Ecto neural progenitor cell (in vitro differentiated cells): ENCODE measurements at regions not wholly inside any gene's neighbourhood (a gene's known extent, or its start where the extent isn't known, plus 50 kb on each side); places are given as distances from the start of the nearest gene placed in this dataset.

ENCODE experiments used
- DNase-seq: peaks from one replicate; pipeline ENCODE4 v3.0.0-alpha.2; 2018; ENCODE audit warnings: low spot score

DNA sequence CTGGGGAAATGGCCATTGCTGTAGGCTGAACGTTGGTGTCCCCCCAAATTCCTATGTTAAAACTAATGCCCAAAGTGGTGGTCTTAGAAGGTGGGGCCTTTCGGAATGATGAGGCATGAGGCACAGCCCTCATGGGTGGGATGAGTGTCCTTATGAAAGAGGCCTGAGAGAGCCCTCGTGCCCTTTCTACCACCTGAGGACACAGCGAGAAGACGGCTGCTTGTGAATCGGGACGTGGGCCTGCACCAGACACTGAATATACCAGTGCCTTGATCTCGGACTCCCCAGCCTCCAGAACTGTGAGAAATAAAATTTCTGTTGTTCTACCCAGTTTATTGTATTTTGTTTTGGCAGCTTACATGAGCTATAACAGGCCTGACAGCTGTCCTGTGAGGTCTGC lies 162.9 kb upstream of the B3GAT1 start:
- peak; percentile 31 for DNase-seq

DNA sequence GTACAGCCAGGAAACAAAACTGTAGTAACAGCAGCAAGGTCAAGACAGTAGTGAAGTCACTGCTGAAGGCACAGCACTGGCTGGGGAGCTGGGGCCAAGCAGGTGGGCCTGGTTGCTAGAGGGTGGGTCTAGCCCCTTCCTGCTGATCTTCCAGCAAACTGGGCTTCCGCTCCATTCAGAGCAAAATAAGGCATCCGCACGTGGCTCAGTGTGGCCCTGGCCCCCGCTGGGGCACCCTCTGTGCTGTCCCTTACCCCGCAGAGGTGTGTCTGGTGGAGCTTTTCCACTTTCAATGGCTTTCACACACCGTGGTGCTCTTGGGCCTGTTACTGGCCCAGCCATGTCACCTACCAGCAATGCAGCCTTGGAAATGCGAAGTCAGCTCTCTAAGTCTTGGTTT lies 162.4 kb upstream of the B3GAT1 start:
- peak; percentile 20 for DNase-seq

DNA sequence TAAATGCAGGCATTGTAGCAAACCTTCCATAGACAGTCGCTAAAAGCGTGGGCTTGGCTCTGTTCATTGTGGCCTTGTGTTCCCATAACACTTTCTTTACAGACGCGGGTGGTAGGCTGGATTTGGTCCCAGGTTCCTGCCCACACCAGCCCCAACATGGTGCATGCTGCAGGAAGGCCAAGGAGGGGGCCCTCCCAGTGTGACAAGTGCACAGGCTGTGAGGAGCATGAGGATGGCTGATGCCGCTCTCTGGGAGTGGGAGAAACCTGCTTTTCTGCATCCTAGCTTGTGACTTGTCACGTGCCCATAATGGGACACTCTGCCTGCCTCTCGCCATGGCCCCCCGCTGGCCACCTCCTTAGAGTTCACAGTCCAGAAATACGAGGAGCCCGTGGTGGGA lies 161.8 kb upstream of the B3GAT1 start:
- peak; percentile 36 for DNase-seq

DNA sequence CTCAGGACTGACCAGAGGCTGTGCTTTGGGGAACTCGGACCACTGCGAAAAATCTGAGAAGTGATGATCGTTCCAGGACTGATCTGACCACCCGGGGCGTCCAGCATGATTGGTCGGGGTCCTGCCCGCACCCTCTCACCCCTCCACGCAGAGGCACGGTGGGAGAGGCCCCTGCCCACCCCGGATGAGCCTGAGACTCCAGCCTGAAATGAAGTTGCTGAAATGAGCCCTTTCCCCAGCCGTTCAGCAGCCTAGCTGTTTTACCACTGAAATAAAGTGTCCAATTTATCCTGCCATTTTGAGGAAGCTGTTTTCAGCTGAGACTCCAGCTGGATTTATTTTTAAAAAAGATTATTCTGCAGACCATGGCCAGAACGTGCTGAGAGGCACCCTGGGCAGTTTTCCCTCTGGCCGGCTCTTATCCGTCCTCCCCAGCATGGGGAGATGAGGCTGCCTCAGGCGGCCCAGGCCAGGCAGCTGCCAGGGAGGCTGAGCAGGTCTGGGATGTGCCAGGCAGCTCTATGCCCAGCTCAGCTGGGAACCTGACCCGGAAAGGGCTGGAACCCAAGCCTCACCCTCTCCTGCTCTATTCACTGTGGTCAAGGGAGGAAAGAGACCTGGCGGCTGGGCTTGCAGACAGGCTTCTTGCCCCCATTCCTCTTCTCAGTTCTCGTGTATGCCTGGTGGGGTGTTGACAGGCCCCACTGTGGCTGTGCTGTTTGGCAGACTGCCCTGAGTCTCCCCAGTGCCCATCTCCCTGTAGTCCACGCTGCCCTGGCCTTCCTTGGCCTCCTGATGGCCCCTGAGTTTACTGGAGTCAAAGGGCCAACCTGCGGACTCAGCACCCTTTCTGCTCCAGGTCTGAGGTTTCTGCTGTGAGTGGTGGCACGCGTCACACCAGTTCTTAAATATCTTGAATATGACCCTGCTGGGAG lies 161.0 kb upstream of the B3GAT1 start:
- peak; percentile 39 for DNase-seq

DNA sequence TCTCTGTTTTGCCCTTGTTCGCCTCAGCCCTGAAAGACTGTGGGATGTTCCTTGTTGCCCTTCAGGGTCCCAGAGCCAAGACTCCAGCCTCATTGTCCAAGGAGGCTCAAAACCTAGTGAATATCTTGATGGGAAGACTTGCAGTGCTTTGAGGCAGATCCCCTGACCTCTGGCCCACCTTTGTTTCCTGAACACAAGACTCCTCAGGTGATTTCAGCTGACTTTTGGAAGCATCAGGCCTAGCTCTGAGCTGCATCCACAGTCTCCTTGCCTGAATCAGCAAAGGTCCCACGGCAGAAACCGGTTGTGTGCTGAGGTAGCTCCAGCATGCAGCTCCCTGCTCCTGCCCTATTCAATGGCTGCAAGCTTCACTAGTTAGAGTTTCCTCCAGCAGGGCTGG lies 159.3 kb upstream of the B3GAT1 start:
- peak; percentile 38 for DNase-seq

DNA sequence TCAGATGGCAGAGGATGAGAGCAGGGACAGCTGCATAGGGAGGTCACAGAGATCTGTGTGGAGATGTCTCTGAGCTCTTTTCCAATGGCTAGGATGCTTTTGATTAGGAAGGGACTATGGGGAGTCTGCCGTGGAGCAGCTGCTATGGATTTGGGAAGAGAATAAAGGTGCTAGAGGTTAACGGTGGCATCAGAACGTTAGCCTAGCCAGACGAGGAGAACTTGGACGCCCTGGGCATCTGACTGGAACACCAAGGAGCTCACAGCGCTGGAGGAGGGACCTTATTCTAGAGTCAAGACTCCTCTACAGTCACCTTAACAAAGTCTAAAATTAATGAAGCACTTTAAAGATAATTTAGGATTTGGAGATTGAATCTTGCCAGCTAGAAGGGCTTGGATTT lies 157.2 kb upstream of the B3GAT1 start:
- DNase-seq, result no peak

DNA sequence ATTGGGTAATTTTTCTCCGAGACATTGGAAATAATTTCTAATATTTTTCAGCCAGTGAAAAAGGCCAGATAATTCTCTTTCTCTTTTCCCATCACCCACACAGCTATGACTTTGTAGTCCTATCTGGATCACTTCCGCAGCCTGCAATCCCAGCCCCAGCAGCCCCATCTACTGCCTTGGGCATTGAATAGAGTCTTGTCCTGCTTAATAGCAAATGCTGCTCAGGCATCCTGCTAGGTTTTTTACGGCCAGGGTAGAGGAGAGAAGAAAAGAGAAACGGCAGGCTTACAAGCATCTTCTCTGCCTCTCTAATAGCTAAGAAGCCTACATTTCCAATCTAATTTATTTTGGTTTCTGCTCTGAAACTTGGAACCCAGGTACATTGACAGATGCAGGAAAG lies 154.3 kb upstream of the B3GAT1 start:
- DNase-seq, result peak; percentile 29

DNA sequence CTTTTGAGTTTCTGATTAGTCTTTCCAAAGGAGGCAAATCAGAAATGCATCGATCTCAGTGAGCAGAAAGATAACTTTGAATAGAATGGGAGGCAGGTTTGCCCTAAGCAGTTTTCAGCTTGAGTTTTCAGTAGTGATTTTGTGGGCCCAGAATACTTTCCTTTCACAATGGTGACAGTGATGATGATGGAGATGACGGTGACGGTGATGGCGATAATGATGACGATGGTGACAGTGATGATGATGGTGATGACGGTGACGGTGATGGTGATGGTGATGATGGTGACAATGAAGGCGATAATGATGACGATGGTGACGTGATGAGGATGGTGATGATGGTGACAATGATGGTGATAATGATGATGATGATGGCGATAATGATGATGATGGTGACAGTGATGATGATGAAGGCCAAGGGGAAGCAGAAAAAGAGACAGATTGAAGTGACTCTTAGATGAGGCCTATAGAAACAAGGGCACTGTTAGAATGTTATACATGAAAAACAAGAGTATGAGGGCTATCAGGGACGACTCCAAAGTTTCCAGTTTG lies 153.4 kb upstream of the B3GAT1 start:
- peak; percentile 48 for DNase-seq

DNA sequence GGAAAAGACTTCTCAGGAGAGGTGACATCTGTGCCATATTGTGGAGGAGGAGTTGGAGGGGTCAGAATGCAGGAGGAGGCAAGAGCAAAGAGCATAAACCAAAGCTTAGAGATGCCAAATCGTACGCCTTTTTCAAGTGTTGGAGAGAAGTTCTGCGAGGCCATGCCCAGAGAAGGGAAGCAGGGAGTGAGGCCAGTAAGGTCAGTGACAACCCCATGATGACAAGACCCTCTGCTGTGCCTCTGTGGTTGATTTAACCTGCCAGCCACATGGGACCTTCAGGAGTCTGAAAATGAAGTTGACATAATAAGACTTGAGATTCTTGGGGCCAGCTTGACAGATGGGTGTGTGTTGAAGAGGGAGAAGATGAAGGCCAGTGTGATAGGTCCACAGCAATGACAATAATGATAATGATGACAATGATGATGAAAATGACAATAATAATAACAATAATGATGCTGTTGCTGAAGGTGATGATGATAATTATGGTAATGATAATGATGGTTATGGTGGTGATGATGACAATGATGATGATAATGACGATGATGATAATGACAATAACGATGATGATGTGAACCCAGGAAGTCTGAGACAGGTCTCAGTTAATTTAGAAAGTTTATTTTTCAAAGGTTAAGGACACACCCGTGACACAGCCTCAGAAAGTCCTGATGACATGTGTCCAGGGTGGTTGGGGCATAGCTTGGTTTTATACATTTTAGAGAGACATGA lies 152.6 kb upstream of the B3GAT1 start:
- no peak for DNase-seq

DNA sequence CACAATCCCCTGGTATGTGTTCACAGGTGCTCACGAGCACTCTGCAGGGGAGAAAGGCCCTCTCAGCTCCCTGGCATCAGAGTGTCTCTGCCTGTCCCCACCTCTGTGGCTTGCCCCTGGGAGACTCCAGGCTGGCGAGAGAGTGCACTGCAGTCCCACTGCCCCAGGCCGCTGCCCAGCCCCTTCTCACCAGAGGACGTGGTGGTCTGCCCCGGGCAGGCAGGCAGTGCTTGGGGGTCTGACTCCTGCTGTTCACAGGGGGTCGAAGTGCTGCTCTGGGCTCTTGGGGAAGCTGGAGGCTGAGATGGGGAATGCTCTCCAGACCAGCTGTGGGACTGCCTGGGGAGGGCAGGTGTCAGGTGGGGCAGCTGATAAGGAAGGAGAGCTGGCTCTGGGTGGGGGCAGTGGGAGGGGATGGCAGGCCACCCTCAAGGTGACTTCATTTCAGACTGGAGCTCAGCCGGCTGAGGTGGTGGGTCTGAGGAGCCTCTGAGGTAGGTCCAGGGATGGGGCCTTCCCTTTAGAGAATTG lies 151.0 kb upstream of the B3GAT1 start:
- DNase-seq, result peak; percentile 36

DNA sequence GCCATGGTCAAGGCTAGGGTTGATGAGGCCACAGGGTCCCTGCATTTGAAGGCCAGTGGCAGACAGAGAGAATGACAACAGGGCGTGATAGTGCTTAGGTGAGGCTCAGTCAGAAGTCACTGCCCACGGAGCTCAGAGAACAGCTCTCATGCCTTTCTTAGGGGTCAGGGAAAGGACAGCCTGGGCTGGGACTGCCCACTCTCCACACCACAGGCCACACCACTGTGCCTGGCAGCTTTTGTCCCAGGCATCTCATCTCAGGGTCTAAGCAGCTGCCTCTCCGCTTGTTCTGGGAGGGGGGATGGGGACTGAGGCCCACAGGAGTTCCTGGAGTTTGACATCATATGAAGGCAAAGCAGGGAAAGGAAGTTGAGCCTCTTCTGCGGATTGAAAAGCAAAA lies 150.2 kb upstream of the B3GAT1 start:
- peak; percentile 32 for DNase-seq

DNA sequence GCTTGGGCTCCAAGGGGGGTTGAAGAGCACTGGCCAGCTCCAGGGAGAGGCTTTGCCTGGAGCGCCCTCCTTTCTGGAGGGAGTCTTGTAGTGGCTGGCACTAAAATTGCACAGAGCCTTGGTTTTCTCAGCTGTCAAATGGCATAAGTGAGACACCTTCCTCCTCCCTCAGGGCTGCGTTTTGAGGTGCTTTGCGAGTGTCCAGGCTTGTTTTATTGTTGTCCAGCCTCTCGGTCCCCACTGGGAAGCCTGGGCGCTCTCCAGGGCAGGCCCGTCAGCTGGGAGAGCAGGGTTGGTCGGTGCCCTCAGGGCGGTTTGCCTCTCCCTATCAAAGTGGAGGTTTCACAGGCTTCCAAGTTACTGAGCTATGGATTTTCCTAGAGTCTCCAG lies 149.3 kb upstream of the B3GAT1 start:
- peak; percentile 42 for DNase-seq

DNA sequence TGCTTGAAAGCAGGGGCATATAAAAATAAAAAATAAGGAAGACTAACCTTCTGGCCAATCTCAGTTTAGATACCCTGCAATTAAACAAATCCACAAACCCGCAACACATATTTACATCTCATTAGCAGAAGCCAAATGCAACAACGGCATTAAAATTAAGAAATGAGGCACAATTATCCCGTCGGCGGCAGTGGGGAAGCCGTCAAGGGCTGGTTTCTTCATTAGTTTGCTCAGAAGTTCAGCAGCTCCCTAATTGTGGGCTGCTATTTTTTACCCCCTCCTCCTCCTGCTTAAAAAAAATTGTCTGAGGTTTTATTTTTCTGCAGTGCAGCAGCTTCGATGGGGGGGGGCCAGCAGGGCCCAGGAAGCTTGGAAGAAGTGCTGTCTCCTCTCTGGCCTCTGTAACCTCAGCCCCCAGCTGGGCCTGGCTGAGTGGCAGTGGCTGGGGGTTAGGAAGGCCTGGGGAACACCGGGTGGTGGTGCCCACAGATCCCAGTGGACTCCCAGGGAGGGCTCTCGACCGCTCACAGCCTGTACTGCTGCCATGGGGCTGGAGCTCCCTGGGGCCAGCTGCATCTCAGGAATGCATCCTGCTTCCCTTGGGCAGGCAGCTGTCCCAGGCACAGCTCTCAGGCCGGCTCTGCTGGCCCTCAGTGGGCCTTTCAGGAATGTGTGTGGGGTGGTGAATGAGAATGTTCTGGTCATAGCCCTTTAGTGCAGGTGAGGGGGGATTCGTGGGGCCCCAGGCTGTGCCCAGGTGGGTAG lies 148.7 kb upstream of the B3GAT1 start:
- DNase-seq, result peak; percentile 59

DNA sequence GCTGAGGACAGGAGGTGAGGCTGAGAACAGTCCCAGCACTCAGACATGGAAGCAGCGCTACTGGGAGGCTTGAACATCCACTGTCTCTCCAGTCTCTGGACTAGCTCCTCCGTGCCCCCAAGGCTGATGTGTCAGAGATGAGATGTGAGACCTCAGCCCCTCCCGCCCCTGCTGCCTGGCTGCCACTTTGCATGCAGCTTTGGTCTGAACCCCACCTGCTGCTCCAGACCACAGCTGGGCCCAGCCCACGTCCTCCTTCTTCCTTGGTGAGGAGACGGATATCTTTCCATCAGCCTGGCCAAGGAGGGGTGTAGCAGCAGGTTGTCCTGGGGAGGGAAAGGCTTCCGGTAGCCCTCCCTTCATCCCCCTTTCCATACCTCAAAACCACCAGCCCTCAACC lies 148.0 kb upstream of the B3GAT1 start:
- peak; percentile 48 for DNase-seq

DNA sequence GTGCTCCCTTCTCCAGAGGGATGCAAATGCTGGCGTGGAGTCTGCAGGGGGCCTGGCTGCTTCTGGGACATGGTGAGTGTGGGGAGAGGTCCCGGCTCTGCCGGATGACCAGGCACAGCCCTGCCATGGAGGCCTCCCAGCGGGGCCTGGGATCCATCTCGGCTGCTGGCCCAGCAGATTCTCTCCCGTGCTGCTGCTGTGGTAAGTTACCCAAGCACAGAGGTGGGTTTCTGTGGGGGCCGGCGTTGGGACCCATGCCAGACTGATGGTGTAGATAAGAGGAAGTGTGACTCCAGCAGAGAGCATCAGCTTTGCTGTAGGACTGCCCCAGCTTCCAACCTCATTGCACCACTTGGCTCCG lies 147.5 kb upstream of the B3GAT1 start:
- DNase-seq, result no peak

DNA sequence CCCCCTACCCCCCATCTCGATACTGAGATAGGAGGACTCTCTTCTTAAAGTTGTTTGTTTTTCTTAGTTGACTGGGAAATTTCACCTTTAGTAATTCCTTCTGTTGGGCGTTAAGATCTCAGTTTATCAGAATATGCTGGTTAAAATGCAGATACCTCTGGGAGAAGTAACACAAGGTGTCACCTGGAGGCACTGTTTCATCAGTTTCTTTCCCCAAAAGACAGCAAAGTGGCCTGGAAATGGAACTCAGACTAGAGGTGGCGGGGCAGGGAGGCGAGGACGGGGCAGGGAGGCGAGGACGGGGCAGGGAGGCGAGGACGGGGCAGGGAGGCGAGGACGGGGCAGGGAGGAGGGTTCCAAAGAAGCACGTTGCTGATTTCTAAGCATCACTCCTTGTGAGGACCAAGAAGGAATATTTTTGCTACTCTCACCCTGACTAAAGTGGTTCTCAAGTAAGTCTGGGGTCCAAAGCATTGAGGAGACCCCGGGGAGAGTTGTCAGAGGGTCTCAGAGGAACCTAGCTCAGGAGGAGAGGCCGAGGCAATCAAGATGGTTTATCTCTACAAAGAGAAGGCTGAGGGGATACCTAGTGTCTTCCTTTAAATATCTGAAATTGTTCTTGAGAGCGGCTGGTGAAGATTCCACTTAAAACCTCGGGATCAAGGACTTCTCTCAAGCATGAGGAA lies 147.0 kb upstream of the B3GAT1 start:
- DNase-seq, result peak; percentile 32

DNA sequence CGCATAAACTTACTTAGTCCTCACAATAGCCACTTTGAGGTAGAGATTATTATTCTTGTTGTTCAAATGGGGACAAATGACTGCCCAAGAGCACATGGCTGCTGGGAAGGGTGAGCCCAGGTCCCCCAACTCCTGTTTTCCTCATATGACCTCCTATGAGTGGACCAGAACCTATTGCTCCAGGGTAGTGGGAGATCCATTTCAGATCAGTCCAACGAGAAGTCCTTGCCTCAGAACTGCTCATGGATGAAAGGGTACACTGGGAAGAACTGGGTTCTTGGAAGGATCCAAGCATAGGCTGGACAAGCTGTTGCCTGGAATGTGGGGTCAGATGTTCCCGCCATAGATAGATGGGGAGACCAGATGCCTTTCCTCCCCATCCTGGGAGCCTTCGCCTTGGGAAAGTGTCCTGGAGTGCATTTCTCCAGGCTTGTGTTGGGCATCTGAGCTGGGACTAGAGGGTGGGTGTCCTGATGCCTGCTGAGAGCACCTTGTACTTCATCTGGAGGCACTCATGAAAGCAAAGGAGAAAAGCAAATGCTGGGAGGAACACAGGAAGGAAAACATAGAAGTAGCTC lies 146.3 kb upstream of the B3GAT1 start:
- peak; percentile 29 for DNase-seq

DNA sequence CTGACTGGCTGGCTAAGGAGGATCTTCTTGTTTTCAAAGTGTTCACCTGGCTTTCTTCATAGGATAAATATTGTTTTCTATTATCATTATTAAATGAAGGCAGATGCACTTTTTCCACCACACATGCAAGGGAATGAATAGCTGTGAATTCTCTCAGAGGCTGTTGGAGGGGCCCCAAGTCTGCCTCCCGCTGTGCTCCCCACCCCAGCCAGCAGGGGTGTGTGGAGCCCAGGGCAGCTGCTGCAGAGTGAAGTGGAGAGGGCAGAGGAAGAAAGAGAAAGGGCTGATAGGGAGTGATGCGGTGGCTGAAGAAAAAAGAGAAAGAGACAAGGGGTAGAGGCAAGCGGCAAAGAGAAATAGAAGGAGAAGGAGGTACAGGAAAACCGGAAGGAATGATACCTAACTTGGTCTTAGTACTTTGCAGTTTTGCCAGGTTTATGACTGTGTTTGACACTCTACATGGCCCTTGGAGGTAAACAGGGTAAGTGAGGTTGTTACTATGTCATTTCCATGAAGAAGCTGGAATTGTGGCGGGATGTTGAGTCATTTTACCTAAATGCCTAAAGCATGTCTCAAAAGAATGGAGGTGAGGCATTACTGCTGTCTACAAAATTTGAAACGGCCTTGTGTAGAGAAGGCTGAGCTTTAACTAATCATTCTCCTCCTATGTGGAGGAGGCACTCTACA lies 145.7 kb upstream of the B3GAT1 start:
- DNase-seq, result peak; percentile 20

DNA sequence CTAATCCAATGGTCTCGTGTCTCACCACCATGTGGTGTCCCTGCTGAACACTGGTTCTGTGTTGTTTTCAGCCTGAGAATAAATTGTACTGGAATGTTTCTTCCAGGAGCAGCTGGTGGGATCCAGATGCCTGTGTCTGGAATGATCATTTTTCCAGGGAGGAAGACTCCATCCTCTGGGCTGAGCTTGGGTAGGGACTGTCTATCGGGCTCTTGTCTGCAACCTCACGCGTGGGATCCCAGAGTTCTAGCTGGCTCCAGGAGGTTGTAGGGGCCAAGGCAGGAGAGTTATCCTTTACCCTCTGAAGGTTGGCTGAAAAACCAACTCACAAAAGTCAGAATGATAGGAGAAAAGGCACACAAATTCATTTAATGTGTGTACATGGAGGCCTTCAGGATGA lies 144.1 kb upstream of the B3GAT1 start:
- DNase-seq, result peak; percentile 17

DNA sequence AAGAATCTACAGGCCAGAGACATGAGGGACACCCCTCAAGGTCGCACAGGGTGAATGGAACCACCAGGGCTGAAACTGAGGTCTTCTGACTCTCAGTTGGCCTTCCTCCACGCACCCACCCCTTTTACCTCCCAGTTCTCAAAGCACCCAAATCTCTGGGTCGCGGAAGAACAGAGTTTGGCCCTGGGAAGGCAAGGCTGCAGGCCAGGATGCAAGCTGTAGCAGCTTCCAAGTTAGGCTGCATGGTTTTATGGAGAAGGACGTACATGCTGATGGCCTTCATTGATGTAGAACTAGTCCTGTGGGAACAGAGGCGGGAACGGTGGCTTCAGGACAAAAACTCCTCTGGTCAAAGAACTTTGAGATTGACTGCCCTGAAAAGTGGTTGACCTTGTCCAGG lies 143.5 kb upstream of the B3GAT1 start:
- DNase-seq, result peak; percentile 29

DNA sequence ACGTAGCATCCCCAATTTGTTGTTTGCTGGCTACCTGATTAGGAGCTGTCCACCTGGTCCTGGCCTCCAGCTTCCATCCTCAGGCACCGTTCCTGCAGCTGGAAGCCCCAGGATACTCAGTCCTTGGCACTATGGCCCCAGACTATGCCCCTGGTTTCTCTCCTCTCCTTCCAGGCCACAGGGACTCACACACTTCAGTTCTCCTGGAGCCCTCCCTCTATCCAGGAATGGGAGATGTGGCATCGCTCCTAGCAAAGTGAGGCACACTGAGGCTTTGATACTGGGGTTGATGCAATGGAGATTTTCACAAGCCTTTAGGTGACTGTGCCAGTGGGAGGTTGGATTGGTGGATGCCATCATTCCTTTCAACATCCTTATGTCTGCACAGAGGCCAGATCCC lies 142.8 kb upstream of the B3GAT1 start:
- DNase-seq, result peak; percentile 25
